GM12892 (cell line): ENCODE measurements at regions not wholly inside any gene's neighbourhood (a gene's known extent, or its start where the extent isn't known, plus 50 kb on each side); places are given as distances from the start of the nearest gene placed in this dataset.

Source experiments
- DNase-seq: peaks from one replicate; pipeline ENCODE4 v3.0.0; 2011; ENCODE audit not compliant: insufficient read length
- FAIRE-seq: peaks from 2 replicates; lab custom pipeline; 2011; peaks lifted over from hg19 to GRCh38; lab: Jason Lieb, UNC
- POLR2A ChIP-seq: IDR thresholded peaks from 2 replicates; pipeline ENCODE4 v1.6.1; 2011; ENCODE audit warnings: low read depth, low read length, control low read depth
- POLR2AphosphoS5 ChIP-seq: IDR thresholded peaks from 2 replicates; pipeline ENCODE4 v1.6.1; 2011; ENCODE audit warnings: low read depth, low read length, control low read depth
- TAF1 ChIP-seq: IDR thresholded peaks from 2 replicates; pipeline ENCODE4 v1.6.1; 2011; ENCODE audit warnings: low read depth, mild to moderate bottlenecking, control low read depth, low read length, borderline replicate concordance

GRCh38 chr18:67376372-67376771 is 140.1 kb downstream of the DSEL start:
- DNase-seq (no peak), FAIRE-seq (no peak)
- TF ChIP-seq POLR2A (no peak), POLR2AphosphoS5 (no peak), TAF1 (no peak)

- no peak for DNase-seq
- FAIRE-seq, result no peak
- TF ChIP-seq TAF1 (no peak), POLR2A (no peak), POLR2AphosphoS5 (no peak)
Observed at GRCh38 chr18:67373636-67374035, 142.9 kb downstream of the DSEL start.

GRCh38 chr18:67367540-67367939 is 149.0 kb downstream of the DSEL start:
- no peak for TF ChIP-seq POLR2AphosphoS5
- no peak for TF ChIP-seq POLR2A
- no peak for TF ChIP-seq TAF1

GRCh38 chr18:67363694-67364093 is 152.8 kb downstream of the DSEL start:
- no peak for FAIRE-seq
- TF ChIP-seq POLR2AphosphoS5 (no peak), POLR2A (no peak), TAF1 (no peak)
- no peak for DNase-seq

More at GRCh38 chr18:67367540-67367939, 149.0 kb downstream of the DSEL start:
- DNase-seq (no peak), FAIRE-seq (no peak)

- TF ChIP-seq TAF1 (no peak), POLR2AphosphoS5 (no peak), POLR2A (no peak)
- DNase-seq, result no peak
- no peak for FAIRE-seq
Observed at GRCh38 chr18:67362906-67363305, 153.6 kb downstream of the DSEL start.

- TF ChIP-seq TAF1, result no peak
- FAIRE-seq, result no peak
- DNase-seq, result no peak
Observed at GRCh38 chr18:67359873-67360838, 156.4 kb downstream of the DSEL start.

- DNase-seq (no peak), FAIRE-seq (no peak)
- TF ChIP-seq POLR2AphosphoS5, result no peak
- TF ChIP-seq TAF1, result no peak
- TF ChIP-seq POLR2A, result no peak
Observed at GRCh38 chr18:67358947-67359346, 157.6 kb downstream of the DSEL start.

- TF ChIP-seq POLR2A, result no peak
- no peak for TF ChIP-seq TAF1
- TF ChIP-seq POLR2AphosphoS5, result no peak
- FAIRE-seq, result no peak
- no peak for DNase-seq
Observed at GRCh38 chr18:67354692-67355091, 161.8 kb downstream of the DSEL start.

GRCh38 chr18:67354091-67354490 is 162.4 kb downstream of the DSEL start:
- TF ChIP-seq POLR2AphosphoS5 (no peak), POLR2A (no peak), TAF1 (no peak)
- DNase-seq (no peak), FAIRE-seq (no peak)

GRCh38 chr18:67347438-67347837 is 169.1 kb downstream of the DSEL start:
- TF ChIP-seq TAF1, result no peak
- TF ChIP-seq POLR2A, result no peak
- TF ChIP-seq POLR2AphosphoS5, result no peak
- DNase-seq (no peak), FAIRE-seq (no peak)

- FAIRE-seq (no peak), DNase-seq (no peak)
- TF ChIP-seq POLR2AphosphoS5, result no peak
- no peak for TF ChIP-seq TAF1
- TF ChIP-seq POLR2A, result no peak
Observed at GRCh38 chr18:67342159-67342558, 174.4 kb downstream of the DSEL start.

GRCh38 chr18:67337696-67338095 is 178.8 kb downstream of the DSEL start:
- no peak for TF ChIP-seq POLR2AphosphoS5
- TF ChIP-seq POLR2A, result no peak
- TF ChIP-seq TAF1, result no peak
- no peak for DNase-seq
- FAIRE-seq, result no peak
